Mesendoderm (in vitro differentiated cells): ENCODE measurements at regions not wholly inside any gene's neighbourhood (a gene's known extent, or its start where the extent isn't known, plus 50 kb on each side); places are given as distances from the start of the nearest gene placed in this dataset.
"Not testable (repeated sequence)": the region's sequence is repeated elsewhere in the genome, so short reads cannot be mapped to it uniquely, and the experiment has no call there.

ENCODE experiments used
- DNase-seq: peaks from one replicate; pipeline ENCODE4 v3.0.0; 2013
- H2AK5ac ChIP-seq: 2 replicates; pipeline ENCODE4 v1.6.1; 2013; ENCODE audit warnings: low read length, inconsistent platforms
- H2BK120ac ChIP-seq: 2 replicates; pipeline ENCODE4 v1.6.1; 2013; ENCODE audit warnings: low read depth, mild to moderate bottlenecking, low read length, moderate library complexity, mixed read lengths
- H2BK15ac ChIP-seq: replicated peaks from 2 replicates; pipeline ENCODE4 v1.6.1; 2013; ENCODE audit warnings: low read depth, mild to moderate bottlenecking, moderate library complexity
- H2BK5ac ChIP-seq: 2 replicates; pipeline ENCODE4 v1.6.1; 2013; ENCODE audit warnings: low read length, inconsistent platforms
- H3K18ac ChIP-seq: 2 replicates; pipeline ENCODE4 v1.6.1; 2013; ENCODE audit warnings: mild to moderate bottlenecking, low read length, mixed read lengths
- H3K23ac ChIP-seq: one replicate; pipeline ENCODE4 v1.6.1; 2013; ENCODE audit warnings: low read length
- H3K27ac ChIP-seq: 2 replicates; pipeline ENCODE4 v1.5.1; 2013; ENCODE audit warnings: low read depth, mild to moderate bottlenecking, inconsistent platforms, low read length, moderate library complexity
- H3K27me3 ChIP-seq: 2 replicates; pipeline ENCODE4 v1.6.1; 2013; ENCODE audit warnings: low read length, control low read depth, mild to moderate bottlenecking, inconsistent platforms; ENCODE audit not compliant: insufficient read depth, poor library complexity
- H3K36me3 ChIP-seq: 2 replicates; pipeline ENCODE4 v1.6.1; 2013; ENCODE audit warnings: low read length, inconsistent platforms; ENCODE audit not compliant: control insufficient read depth, insufficient read depth
- H3K4ac ChIP-seq: one replicate; pipeline ENCODE4 v1.6.1; 2013; ENCODE audit warnings: low read depth, mild to moderate bottlenecking, low read length, moderate library complexity
- H3K4me1 ChIP-seq: 2 replicates; pipeline ENCODE4 v1.6.1; 2013; ENCODE audit warnings: low read depth, low read length, inconsistent platforms; ENCODE audit not compliant: control insufficient read depth
- H3K4me2 ChIP-seq: 2 replicates; pipeline ENCODE4 v1.6.1; 2013; ENCODE audit warnings: low read length
- H3K4me3 ChIP-seq: 2 replicates; pipeline ENCODE4 v1.5.1; 2013; ENCODE audit warnings: mild to moderate bottlenecking, low read length
- H3K56ac ChIP-seq: one replicate; pipeline ENCODE4 v1.6.1; 2013; ENCODE audit warnings: low read length
- H3K79me1 ChIP-seq: 2 replicates; pipeline ENCODE4 v1.6.1; 2013; ENCODE audit warnings: low read length, inconsistent platforms
- H3K79me2 ChIP-seq: 2 replicates; pipeline ENCODE4 v1.6.1; 2013; ENCODE audit warnings: mild to moderate bottlenecking, low read length; ENCODE audit not compliant: control insufficient read depth, insufficient read depth
- H3K9ac ChIP-seq: 2 replicates; pipeline ENCODE4 v1.6.1; 2013; ENCODE audit warnings: low read length, inconsistent platforms
- H4K5ac ChIP-seq: one replicate; pipeline ENCODE4 v1.6.1; 2013; ENCODE audit warnings: low read length
- H4K8ac ChIP-seq: one replicate; pipeline ENCODE4 v1.6.1; 2013; ENCODE audit warnings: low read depth, mild to moderate bottlenecking, control low read depth, low read length, moderate library complexity
- WGBS: extraction: QIAGEN DNeasy Blood & Tissue Kit; methylation state at CpG from one replicate; pipeline ENCODE4 v1.1.7; 2013; ENCODE audit warnings: low lambda C conversion rate, missing lambda C conversion rate; ENCODE audit not compliant: insufficient coverage; ENCODE audit errors: extremely low coverage; 5-methylcytosine and 5-hydroxymethylcytosine counted together

DNA sequence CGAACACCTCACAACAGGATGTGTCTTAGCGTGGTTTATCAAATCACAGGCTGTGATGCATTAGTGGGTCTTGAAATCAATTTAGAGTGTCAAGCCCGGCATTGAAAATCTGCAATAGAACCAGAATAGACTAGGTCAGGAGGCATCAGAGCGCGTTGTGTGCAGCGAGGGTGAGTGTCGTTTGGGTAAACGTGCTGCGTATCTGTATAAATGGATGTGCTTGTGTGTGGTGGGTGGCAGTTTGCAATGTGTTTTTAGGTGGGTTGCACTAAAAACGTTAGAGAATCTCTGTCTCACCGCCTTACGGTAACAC, 121.0 kb upstream of the SULF2 start:
- DNase-seq: no peak
- Histone ChIP-seq H2AK5ac (no peak overlapping the region), H3K9ac (no peak overlapping the region), H3K27ac (no peak overlapping the region), H4K8ac (no peak overlapping the region), H2BK120ac (no peak overlapping the region), H4K5ac (no peak overlapping the region), H3K36me3 (no peaks in the 10 kb centered on the region), H3K4me2 (no peak overlapping the region), H3K79me1 (no peaks in the 10 kb centered on the region), H2BK15ac (no peak overlapping the region), H3K79me2 (no peaks in the 10 kb centered on the region), H2BK5ac (no peak overlapping the region), H3K56ac (no peak overlapping the region), H3K27me3 (no peaks in the 10 kb centered on the region), H3K23ac (no peak overlapping the region), H3K4me1 (no peaks in the 10 kb centered on the region), H3K4me3 (no peak overlapping the region), H3K18ac (no peak overlapping the region), H3K4ac (no peak overlapping the region)
- WGBS: no CpG with 5 or more reads among the region's 12 CpGs

DNA sequence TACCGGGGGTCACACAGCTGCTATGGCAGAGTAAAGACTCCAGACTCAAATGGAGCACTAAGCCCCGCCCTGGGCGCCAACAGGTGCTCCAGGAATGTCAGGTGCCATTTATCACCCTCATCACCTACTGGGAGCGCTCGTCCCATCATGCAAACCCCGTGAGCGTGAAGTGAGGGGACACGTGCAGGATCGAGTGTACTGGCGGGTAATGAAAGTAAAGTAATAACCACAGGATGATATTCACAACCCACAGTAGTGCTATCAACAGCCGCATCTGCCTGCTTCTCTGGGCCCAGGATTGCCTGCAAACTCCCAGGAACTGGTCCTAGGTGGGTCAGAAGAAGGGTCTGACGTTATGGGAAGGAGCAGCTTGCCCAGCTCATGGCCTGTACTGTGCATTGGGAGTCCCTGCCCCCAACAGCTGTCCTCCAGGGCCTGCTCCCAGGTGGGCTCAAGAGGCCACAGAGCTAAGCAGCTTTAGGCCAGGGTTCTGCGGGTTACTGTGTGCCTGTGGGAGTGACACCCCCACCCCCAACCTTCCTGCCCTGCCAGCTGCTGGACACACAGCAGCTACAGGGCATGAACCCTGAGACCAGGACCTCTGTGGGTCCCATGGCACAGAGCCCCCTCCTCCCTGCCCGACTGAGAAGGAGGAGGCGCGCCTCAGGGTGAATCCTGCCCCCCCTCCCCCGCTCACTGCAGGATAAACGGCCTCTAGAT, 120.5 kb upstream of the SULF2 start:
- H3K9ac ChIP-seq: no peak overlapping the region
- no peak overlapping the region for H4K5ac ChIP-seq
- no peaks in the 10 kb centered on the region for H3K79me2 ChIP-seq
- no peak overlapping the region for H3K18ac ChIP-seq
- H3K4me2 ChIP-seq: no peak overlapping the region
- H3K56ac ChIP-seq: no peak overlapping the region
- no peak overlapping the region for H2BK5ac ChIP-seq
- WGBS: no CpG with 5 or more reads among the region's 18 CpGs
- H3K27ac ChIP-seq: no peak overlapping the region
- DNase-seq: no peak
- no peak overlapping the region for H2BK15ac ChIP-seq
- no peaks in the 10 kb centered on the region for H3K27me3 ChIP-seq
- no peak overlapping the region for H3K4ac ChIP-seq
- no peaks in the 10 kb centered on the region for H3K79me1 ChIP-seq
- H2BK120ac ChIP-seq: no peak overlapping the region
- no peaks in the 10 kb centered on the region for H3K4me1 ChIP-seq
- no peak overlapping the region for H3K4me3 ChIP-seq
- H3K36me3 ChIP-seq: no peaks in the 10 kb centered on the region
- no peak overlapping the region for H4K8ac ChIP-seq
- no peak overlapping the region for H3K23ac ChIP-seq
- H2AK5ac ChIP-seq: no peak overlapping the region

DNA sequence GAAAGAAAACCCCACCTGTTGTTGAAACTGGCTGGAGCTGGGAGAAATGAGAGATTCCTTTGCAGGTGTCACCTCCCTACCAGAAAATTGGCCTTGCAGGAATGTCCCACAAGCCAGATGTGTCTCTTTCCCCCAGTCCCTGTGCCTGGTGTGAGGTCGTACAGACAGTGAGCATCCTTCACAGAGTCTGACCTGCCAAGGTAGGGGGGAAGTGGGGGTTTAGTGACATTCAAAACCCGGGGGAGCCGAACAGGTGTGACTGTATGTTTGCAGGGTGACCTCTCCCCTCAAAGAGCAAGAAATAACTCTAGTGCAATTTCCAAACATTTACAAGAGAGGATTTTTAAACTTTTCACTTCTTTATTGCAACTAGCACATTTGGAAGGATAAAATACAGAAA, 117.7 kb upstream of the SULF2 start:
- DNase-seq, H3K4me1 ChIP-seq, H3K9ac ChIP-seq, H3K36me3 ChIP-seq, H3K4ac ChIP-seq, H2AK5ac ChIP-seq, H3K23ac ChIP-seq, H4K8ac ChIP-seq, H2BK5ac ChIP-seq, H3K56ac ChIP-seq, H3K79me1 ChIP-seq, H2BK120ac ChIP-seq, H3K79me2 ChIP-seq, H3K4me3 ChIP-seq, H3K27me3 ChIP-seq, H2BK15ac ChIP-seq, H4K5ac ChIP-seq, H3K27ac ChIP-seq, H3K18ac ChIP-seq, H3K4me2 ChIP-seq: not testable (repeated sequence)
- WGBS: no CpG with 5 or more reads among the region's 3 CpGs

DNA sequence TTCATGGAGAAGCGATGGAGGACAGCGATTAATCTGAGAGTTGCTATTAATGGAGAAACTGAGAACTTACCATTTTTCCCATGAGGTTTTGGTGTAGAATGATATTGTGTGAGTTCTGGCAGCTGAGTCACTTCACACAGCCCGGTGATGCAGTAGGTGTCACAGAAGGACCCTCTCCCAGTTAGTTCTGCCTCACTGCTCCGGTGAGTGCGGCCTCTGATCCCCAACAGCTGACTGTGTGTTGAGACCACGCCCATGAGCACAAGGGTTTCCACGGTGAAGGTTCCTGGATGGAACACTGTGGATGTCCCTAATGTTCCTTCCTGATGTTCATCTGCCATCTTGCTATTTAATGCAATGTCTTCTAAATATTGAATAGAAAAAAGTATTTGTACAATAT, 114.0 kb upstream of the SULF2 start:
- H3K4me3 ChIP-seq, H3K79me1 ChIP-seq, H3K4me1 ChIP-seq, H2AK5ac ChIP-seq, H3K23ac ChIP-seq, H3K4me2 ChIP-seq, H3K79me2 ChIP-seq, DNase-seq, H3K36me3 ChIP-seq, H4K8ac ChIP-seq, H2BK120ac ChIP-seq, H3K4ac ChIP-seq, H3K18ac ChIP-seq, H3K27me3 ChIP-seq, H4K5ac ChIP-seq, H2BK5ac ChIP-seq, H3K27ac ChIP-seq, H3K9ac ChIP-seq, H2BK15ac ChIP-seq, H3K56ac ChIP-seq: not testable (repeated sequence)
- WGBS: no CpG with 5 or more reads among the region's 7 CpGs

DNA sequence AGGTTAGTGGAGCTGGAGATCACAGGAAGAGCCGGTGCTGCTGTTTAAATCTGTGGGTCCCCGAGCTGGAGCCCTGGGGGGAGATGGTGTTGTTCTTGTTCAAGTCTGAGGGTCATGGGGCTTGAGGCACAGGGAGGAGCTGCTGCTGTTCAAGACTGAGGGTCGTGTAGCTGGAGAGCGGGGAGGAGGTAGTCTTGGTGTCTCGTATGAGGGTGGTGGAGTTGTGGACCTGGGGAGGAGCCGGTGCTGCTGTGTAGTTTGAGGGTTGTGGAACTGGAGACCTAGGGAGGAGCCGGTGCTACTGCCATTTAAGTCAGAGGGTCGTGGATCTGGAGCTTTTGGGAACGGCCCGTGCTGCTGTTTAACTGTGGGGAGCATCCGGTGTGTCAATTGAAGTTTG, 112.2 kb upstream of the SULF2 start:
- no CpG with 5 or more reads among the region's 11 CpGs for WGBS

DNA sequence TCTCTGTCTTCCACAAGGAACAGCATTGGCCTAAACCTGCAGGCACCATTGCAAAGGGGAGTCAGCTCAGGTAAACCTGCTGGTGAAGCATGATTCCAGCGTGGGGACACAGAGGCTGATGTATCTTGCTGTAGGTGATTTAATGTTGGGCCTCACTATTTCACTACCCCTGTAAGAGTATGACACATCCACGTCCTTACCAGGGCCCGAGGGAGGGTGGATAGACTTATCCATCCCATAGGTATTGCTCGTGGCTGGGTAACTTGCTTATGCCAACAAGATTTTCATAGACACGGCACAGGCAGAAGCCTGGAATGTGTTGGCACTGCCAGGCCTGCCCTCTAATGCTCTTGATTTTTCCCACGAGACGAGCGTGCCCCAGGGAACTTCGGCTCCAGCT, 107.4 kb upstream of the SULF2 start:
- H2AK5ac ChIP-seq, H4K5ac ChIP-seq, H3K18ac ChIP-seq, H3K36me3 ChIP-seq, H3K4me2 ChIP-seq, H3K79me1 ChIP-seq, H3K56ac ChIP-seq, H3K4me3 ChIP-seq, DNase-seq, H3K4ac ChIP-seq, H3K4me1 ChIP-seq, H3K9ac ChIP-seq, H2BK120ac ChIP-seq, H3K27ac ChIP-seq, H2BK15ac ChIP-seq, H3K27me3 ChIP-seq, H3K23ac ChIP-seq, H4K8ac ChIP-seq, H3K79me2 ChIP-seq, H2BK5ac ChIP-seq: not testable (repeated sequence)
- no CpG with 5 or more reads among the region's 9 CpGs for WGBS

More for the DNA sequence above, 112.2 kb upstream of the SULF2 start:
- no peak for DNase-seq
- no peaks in the 10 kb centered on the region for H3K36me3 ChIP-seq
- no peak overlapping the region for H3K27ac ChIP-seq
- no peak overlapping the region for H4K8ac ChIP-seq
- H3K56ac ChIP-seq: no peak overlapping the region
- H3K4me2 ChIP-seq: no peak overlapping the region
- H3K4me1 ChIP-seq: no peaks in the 10 kb centered on the region
- no peak overlapping the region for H2AK5ac ChIP-seq
- H2BK120ac ChIP-seq: no peak overlapping the region
- H3K79me2 ChIP-seq: no peaks in the 10 kb centered on the region
- H2BK5ac ChIP-seq: no peak overlapping the region
- no peak overlapping the region for H3K4me3 ChIP-seq
- no peak overlapping the region for H4K5ac ChIP-seq
- no peaks in the 10 kb centered on the region for H3K79me1 ChIP-seq
- H3K23ac ChIP-seq: no peak overlapping the region
- no peak overlapping the region for H3K4ac ChIP-seq
- H3K18ac ChIP-seq: no peak overlapping the region
- no peak overlapping the region for H2BK15ac ChIP-seq
- H3K27me3 ChIP-seq: no peaks in the 10 kb centered on the region
- H3K9ac ChIP-seq: no peak overlapping the region
